ENCODE measurements at regions not wholly inside any gene's neighbourhood (a gene's known extent, or its start where the extent isn't known, plus 50 kb on each side); places are given as distances from the start of the nearest gene placed in this dataset.

DNA sequence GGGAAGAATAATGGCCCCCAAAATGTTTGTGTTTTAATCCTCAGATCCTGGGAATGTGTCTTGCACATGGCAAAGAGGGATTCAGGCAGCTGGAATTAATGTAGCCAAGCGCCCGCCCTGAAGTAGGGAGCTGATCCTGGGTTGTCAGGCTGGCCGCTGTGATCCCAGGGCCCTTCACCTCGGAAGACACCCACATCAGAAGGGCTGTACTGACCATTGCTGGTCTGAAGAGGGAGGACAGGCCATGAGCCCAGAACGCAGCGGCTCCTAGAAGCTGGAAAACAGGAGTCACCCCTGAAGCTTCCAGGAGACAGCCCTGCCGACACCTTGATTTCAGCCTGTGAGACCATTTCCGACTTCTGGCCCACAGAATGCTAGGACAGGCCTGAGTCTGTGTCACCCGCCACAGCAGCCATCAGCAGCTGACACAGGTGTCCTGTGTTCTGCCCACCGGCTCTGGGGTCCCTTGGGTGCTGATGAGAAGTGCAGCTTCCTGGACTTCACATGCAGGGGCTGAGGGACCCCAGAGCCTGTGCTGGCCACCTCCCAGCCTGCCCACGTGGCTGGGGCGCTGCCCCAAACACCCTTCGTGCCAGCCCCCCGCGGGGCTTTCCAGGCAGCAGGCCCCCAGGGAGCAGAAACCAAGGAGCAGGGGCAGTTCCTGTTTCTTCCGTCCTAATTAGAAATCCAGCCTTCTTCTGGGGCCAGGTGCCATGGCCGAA, 86.3 kb downstream of the ERMARD start:
- Histone ChIP-seq H3K36me3 (ENCODE audit: insufficient read depth, insufficient read length, low read length) (no peaks in the 10 kb centered on the region), H3K4me3 (ENCODE audit: insufficient read length, low read depth) (no peak overlapping the region), H3K9me3 (ENCODE audit: insufficient read depth, low read length) (no peaks in the 10 kb centered on the region; the same call in 1 of the 2 replicates), H3K4me1 (ENCODE audit: insufficient read depth, insufficient read length) (no peaks in the 10 kb centered on the region), H3K27me3 (ENCODE audit: insufficient read depth, insufficient read length) (no peaks in the 10 kb centered on the region), H3K9ac (ENCODE audit: insufficient read length, low read depth) (no peak overlapping the region)
- DNase-seq (ENCODE audit: low read depth, low spot score) = no peak
- TF ChIP-seq ZNF274 (IDR thresholded peaks at IDR 0.05; ENCODE audit: low read depth, low read length) = no peak
- no peak for TF ChIP-seq SUZ12 (IDR thresholded peaks at IDR 0.05; ENCODE audit: extremely low read depth, insufficient read depth, insufficient read length)
- TF ChIP-seq YY1 (IDR thresholded peaks at IDR 0.05; ENCODE audit: insufficient read depth, insufficient read length) = no peak

DNA sequence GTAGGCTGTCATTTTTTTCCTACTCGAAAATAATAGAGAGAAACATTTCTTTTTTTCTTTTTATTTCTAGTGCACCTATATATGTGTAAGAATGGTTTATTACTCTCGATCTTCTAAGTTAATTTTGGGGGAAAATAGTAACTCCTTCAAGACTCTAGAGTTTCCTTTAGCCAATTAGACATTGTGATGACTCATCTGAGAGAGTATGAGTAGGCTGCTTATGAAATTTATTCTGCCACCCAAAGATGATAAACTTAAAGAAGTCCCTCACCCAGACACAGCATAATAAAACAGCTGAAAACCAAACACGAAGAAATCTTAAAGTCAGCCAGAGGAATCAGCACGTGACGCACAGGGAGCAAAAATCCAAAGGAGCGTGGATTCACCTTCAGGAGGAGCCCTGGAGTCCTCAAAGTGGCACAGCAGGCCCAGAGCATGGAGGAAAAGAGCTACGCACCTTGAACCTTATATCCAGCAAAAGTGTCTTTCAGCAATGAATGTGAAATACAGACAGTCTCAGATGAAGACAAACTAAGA, 81.9 kb downstream of the ERMARD start:
- no peak for TF ChIP-seq ZNF274 (IDR thresholded peaks at IDR 0.05; ENCODE audit: low read depth, low read length)
- no peak for TF ChIP-seq SUZ12 (IDR thresholded peaks at IDR 0.05; ENCODE audit: extremely low read depth, insufficient read depth, insufficient read length)
- no peak for TF ChIP-seq YY1 (IDR thresholded peaks at IDR 0.05; ENCODE audit: insufficient read depth, insufficient read length)

DNA sequence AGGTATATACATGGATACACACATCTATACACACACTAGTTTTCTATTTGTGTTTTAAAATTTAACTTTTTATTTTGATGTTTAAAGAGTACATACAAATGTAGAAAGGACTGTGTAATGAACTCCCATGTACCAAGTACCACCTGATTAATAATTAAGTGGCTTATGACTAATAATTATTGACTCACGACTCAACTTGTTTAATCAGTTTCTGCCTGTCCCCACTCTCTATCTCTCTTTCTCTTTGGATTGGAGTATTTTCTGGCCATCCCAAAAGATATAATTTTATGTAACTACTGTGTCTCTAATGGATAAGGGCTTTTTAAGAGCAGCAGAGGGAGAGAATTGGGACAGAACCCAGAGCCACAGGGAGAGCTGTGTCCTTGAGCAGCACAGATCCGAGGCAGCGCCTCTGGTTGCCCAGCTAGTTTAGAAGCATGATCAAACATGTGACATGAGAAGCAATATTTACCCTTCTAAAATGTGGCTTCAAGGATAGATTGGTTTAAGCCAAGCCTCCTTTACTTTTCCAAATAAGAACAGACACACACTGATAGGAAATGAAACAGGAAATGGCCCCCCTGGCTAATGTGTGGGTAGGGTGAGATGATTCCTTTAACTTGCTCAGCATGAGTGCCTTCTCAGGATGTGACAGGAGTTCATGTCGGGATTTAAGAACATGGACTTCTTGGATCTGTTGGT, 81.0 kb downstream of the ERMARD start:
- DNase-seq (ENCODE audit: low read depth, low spot score) = no peak
- Histone ChIP-seq H3K9me3 (ENCODE audit: insufficient read depth, low read length) (no peaks in the 10 kb centered on the region; the same call in 1 of the 2 replicates), H3K4me1 (ENCODE audit: insufficient read depth, insufficient read length) (peaks cover 3% of the 10 kb centered on the region), H3K36me3 (ENCODE audit: insufficient read depth, insufficient read length, low read length) (no peaks in the 10 kb centered on the region), H3K27me3 (ENCODE audit: insufficient read depth, insufficient read length) (peaks cover 20% of the 10 kb centered on the region), H3K4me3 (ENCODE audit: insufficient read length, low read depth) (no peak overlapping the region), H3K9ac (ENCODE audit: insufficient read length, low read depth) (no peak overlapping the region)
- TF ChIP-seq ZNF274 (IDR thresholded peaks at IDR 0.05; ENCODE audit: low read depth, low read length) (no peak), SUZ12 (IDR thresholded peaks at IDR 0.05; ENCODE audit: extremely low read depth, insufficient read depth, insufficient read length) (no peak), YY1 (IDR thresholded peaks at IDR 0.05; ENCODE audit: insufficient read depth, insufficient read length) (no peak)

More for the DNA sequence above, 81.9 kb downstream of the ERMARD start:
- H3K27me3 ChIP-seq (ENCODE audit: insufficient read depth, insufficient read length) = peaks cover 20% of the 10 kb centered on the region
- no peak for DNase-seq (ENCODE audit: low read depth, low spot score)
- no peak overlapping the region for H3K4me3 ChIP-seq (ENCODE audit: insufficient read length, low read depth)
- no peaks in the 10 kb centered on the region; the same call in 1 of the 2 replicates for H3K9me3 ChIP-seq (ENCODE audit: insufficient read depth, low read length)
- no peaks in the 10 kb centered on the region for H3K36me3 ChIP-seq (ENCODE audit: insufficient read depth, insufficient read length, low read length)
- no peak overlapping the region for H3K9ac ChIP-seq (ENCODE audit: insufficient read length, low read depth)
- peaks cover 2% of the 10 kb centered on the region for H3K4me1 ChIP-seq (ENCODE audit: insufficient read depth, insufficient read length)

GRCh38 chr6:169831450-169832246, 80.2 kb downstream of the ERMARD start:
- H3K9me3 ChIP-seq (ENCODE audit: insufficient read depth, low read length) = peaks cover 3% of the 10 kb centered on the region; the same call in 1 of the 2 replicates
- H3K4me1 ChIP-seq (ENCODE audit: insufficient read depth, insufficient read length) = peaks cover 7% of the 10 kb centered on the region
- H3K36me3 ChIP-seq (ENCODE audit: insufficient read depth, insufficient read length, low read length) = no peaks in the 10 kb centered on the region
- DNase-seq (ENCODE audit: low read depth, low spot score) = peak; percentile 58
- peaks cover 20% of the 10 kb centered on the region for H3K27me3 ChIP-seq (ENCODE audit: insufficient read depth, insufficient read length)
- H3K9ac ChIP-seq (ENCODE audit: insufficient read length, low read depth) = peak overlapping the region; percentile 8
- TF ChIP-seq ZNF274 (IDR thresholded peaks at IDR 0.05; ENCODE audit: low read depth, low read length) = no peak
- no peak for TF ChIP-seq SUZ12 (IDR thresholded peaks at IDR 0.05; ENCODE audit: extremely low read depth, insufficient read depth, insufficient read length)
- TF ChIP-seq YY1 (IDR thresholded peaks at IDR 0.05; ENCODE audit: insufficient read depth, insufficient read length) = no peak
- H3K4me3 ChIP-seq (ENCODE audit: insufficient read length, low read depth) = no peak overlapping the region

All from NT2/D1 (cell line).